ENCODE measurements at regions not wholly inside any gene's neighbourhood (a gene's known extent, or its start where the extent isn't known, plus 50 kb on each side); places are given as distances from the start of the nearest gene placed in this dataset.

DNA sequence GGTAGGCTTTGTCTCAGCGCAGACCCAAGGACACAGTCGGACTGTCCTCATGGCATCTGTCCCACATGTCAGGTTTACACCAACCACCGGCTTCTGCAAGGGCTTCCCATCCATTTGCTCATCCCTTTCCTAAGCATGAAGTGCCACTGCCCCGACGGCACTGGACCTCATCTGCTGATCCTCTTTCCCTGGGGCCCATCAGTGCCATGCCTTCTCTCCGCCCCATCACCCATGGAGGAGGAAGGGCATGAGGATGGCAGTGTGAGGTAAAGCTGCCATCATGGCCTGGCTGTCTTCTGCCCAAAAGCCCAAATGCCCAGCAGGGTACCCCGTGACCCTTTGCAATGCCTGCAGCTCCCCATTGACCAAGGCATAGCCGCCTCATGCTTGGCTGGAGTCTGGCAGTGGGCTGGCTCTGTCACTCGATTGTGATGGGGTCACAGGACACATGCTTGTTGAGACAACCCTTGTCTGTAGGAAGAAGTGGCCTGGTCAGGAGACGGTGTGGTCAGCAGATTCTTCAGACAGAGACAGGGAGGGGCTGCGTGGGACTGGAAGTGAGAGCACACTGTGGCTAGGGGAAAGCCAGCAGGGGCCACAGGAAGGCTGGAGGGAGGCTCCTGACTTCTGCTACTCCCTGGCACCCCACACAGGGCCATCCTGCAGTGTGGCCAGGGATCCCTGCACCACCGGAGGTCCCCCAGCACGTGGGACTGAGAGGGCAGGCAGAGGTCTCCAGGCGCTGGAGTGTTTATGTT, 493.7 kb upstream of the HS6ST1 start:
- no peak for TF ChIP-seq POLR2A (IDR thresholded peaks at IDR 0.05; ENCODE audit: low read depth, low read length)
- no peak for TF ChIP-seq MYC (IDR thresholded peaks at IDR 0.05; ENCODE audit: low read depth, low read length)
- no peak for TF ChIP-seq EZH2 (IDR thresholded peaks at IDR 0.05; ENCODE audit: borderline replicate concordance, low read depth, low read length, severe bottlenecking)
- TF ChIP-seq JUN (IDR thresholded peaks at IDR 0.05; ENCODE audit: borderline replicate concordance, insufficient read depth, insufficient read length, low read depth) = no peak
- TF ChIP-seq, protein P1, sequence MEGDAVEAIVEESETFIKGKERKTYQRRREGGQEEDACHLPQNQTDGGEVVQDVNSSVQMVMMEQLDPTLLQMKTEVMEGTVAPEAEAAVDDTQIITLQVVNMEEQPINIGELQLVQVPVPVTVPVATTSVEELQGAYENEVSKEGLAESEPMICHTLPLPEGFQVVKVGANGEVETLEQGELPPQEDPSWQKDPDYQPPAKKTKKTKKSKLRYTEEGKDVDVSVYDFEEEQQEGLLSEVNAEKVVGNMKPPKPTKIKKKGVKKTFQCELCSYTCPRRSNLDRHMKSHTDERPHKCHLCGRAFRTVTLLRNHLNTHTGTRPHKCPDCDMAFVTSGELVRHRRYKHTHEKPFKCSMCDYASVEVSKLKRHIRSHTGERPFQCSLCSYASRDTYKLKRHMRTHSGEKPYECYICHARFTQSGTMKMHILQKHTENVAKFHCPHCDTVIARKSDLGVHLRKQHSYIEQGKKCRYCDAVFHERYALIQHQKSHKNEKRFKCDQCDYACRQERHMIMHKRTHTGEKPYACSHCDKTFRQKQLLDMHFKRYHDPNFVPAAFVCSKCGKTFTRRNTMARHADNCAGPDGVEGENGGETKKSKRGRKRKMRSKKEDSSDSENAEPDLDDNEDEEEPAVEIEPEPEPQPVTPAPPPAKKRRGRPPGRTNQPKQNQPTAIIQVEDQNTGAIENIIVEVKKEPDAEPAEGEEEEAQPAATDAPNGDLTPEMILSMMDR (IDR thresholded peaks at IDR 0.05; ENCODE audit: extremely low read depth in 1 of 2, insufficient read depth in 1 of 2, low read depth in 1 of 2, low read length in 2 of 2) = no peak
- TF ChIP-seq, protein P2, sequence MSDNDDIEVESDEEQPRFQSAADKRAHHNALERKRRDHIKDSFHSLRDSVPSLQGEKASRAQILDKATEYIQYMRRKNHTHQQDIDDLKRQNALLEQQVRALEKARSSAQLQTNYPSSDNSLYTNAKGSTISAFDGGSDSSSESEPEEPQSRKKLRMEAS (IDR thresholded peaks at IDR 0.05; ENCODE audit: insufficient read depth, insufficient read length) = no peak
- no peak for TF ChIP-seq POLR2AphosphoS5 (IDR thresholded peaks at IDR 0.05; ENCODE audit: insufficient read depth, low read depth, low read length)
- TF ChIP-seq FOS (IDR thresholded peaks at IDR 0.05; ENCODE audit: borderline replicate concordance, insufficient read depth, low read length) = no peak
- TF ChIP-seq GATA2 (IDR thresholded peaks at IDR 0.05; ENCODE audit: insufficient read depth, insufficient read length, low read depth, low read length) = no peak
- intact Hi-C loops (cut with micrococcal nuclease) = no loop called here
- Histone ChIP-seq H3K27me3 (ENCODE audit: control insufficient read depth in 2 of 2, insufficient read depth in 2 of 2, low read length in 2 of 2) (no peaks in the 10 kb centered on the region), H3K4me2 (ENCODE audit: insufficient read depth, low read length) (no peak overlapping the region), H3K79me2 (ENCODE audit: control insufficient read depth, insufficient read depth, low read length) (no peaks in the 10 kb centered on the region), H3K4me1 (ENCODE audit: control insufficient read depth, extremely low read depth, insufficient read depth, low read length) (no peaks in the 10 kb centered on the region), H3K9me3 (replicated peaks; ENCODE audit: control insufficient read depth, insufficient read depth, low read length) (peaks cover 6% of the 10 kb centered on the region), H3K27ac (ENCODE audit: insufficient read depth, low read depth, low read length) (no peak overlapping the region), H2AFZ (ENCODE audit: low read depth, low read length) (no peak overlapping the region), H4K20me1 (replicated peaks; ENCODE audit: control insufficient read depth, extremely low read depth, insufficient read depth, low read length) (no peaks in the 10 kb centered on the region), H3K4me3 (replicated peaks in 1 of 3; ENCODE audit: insufficient read depth in 1 of 3, low read depth in 1 of 3, low read length in 3 of 3) (no peak overlapping the region), H3K9ac (replicated peaks; ENCODE audit: extremely low read depth, insufficient read depth, low read length) (no peak overlapping the region), H3K36me3 (ENCODE audit: control insufficient read depth in 2 of 2, extremely low read depth in 1 of 2, insufficient read depth in 2 of 2, low read length in 2 of 2) (no peaks in the 10 kb centered on the region), H3K9me1 (replicated peaks; ENCODE audit: control insufficient read depth, extremely low read depth, insufficient read depth, low read length) (no peaks in the 10 kb centered on the region)
- ChIA-PET CTCF (no interaction called here), POLR2A (no interaction called here)
- dilution Hi-C loops (cut with MboI; ENCODE audit: extremely low pct_ligation_motif_present, low sequenced_read_pairs) = no loop called here
- FAIRE-seq (no peak), DNase-seq (ENCODE audit: low read depth, low spot score) (no peak)
- BruUV-seq (replicated peaks) = no TSS peak
